Natural killer cell (primary cell): ENCODE measurements at regions not wholly inside any gene's neighbourhood (a gene's known extent, or its start where the extent isn't known, plus 50 kb on each side); places are given as distances from the start of the nearest gene placed in this dataset.

ENCODE experiments used
- ATAC-seq, 3 donors: fragments of 150-1000 bp in 2 of 3; fragments of 200-7000 bp in 1 of 3; cut with Tn5 transposase; 1 replicate in 1 of 3; 2 replicates in 2 of 3; pipeline ENCODE4 v1.10.0; 2021; ENCODE audit warnings: mild to moderate bottlenecking in 2 of 3, moderate library complexity in 2 of 3
- DNase-seq, 2 donors: peaks; one replicate each; pipeline versions ENCODE4 v3.0.0 to v3.0.0-alpha.2; 2013 to 2021; ENCODE audit warnings: mixed read lengths in 1 of 2
- H3K27ac ChIP-seq: one replicate; pipeline ENCODE4 v1.5.1; 2013; ENCODE audit warnings: mild to moderate bottlenecking, low read length
- H3K27me3 ChIP-seq: one replicate; pipeline ENCODE4 v1.6.1; 2013; ENCODE audit warnings: low read length; ENCODE audit not compliant: control insufficient read depth, insufficient read depth
- H3K36me3 ChIP-seq: one replicate; pipeline ENCODE4 v1.6.1; 2013; ENCODE audit warnings: low read length; ENCODE audit not compliant: control insufficient read depth, insufficient read depth
- H3K4me1 ChIP-seq: one replicate; pipeline ENCODE4 v1.6.1; 2013; ENCODE audit warnings: low read length; ENCODE audit not compliant: control insufficient read depth, insufficient read depth
- H3K4me3 ChIP-seq: one replicate; pipeline ENCODE4 v1.5.1; 2013; ENCODE audit warnings: low read length
- H3K9me3 ChIP-seq: one replicate; pipeline ENCODE4 v1.6.1; 2013; ENCODE audit warnings: low read length; ENCODE audit not compliant: control insufficient read depth, insufficient read depth
- H3K27ac Mint-ChIP-seq, 2 donors: one replicate each; pipeline ENCODE4 v1.8.0; 2022; ENCODE audit warnings: mild to moderate bottlenecking in 2 of 2, mixed read lengths in 2 of 2, moderate library complexity in 1 of 2
- H3K27me3 Mint-ChIP-seq, 2 donors: one replicate each; pipeline ENCODE4 v1.8.0; 2022; ENCODE audit warnings: low read depth in 2 of 2, mixed read lengths in 2 of 2
- H3K36me3 Mint-ChIP-seq: one replicate; pipeline ENCODE4 v1.8.0; 2022; ENCODE audit warnings: mixed read lengths
- H3K4me1 Mint-ChIP-seq, 2 donors: one replicate each; pipeline ENCODE4 v1.8.0; 2022; ENCODE audit warnings: mixed read lengths in 2 of 2
- H3K4me3 Mint-ChIP-seq: one replicate; pipeline ENCODE4 v1.8.0; 2022; ENCODE audit warnings: mild to moderate bottlenecking, moderate library complexity, mixed read lengths
- H3K9me3 Mint-ChIP-seq, 2 donors: one replicate each; pipeline ENCODE4 v1.8.0; 2022; ENCODE audit warnings: mixed read lengths in 2 of 2
- CTCF ChIP-seq: fragments of 200-600 bp; IDR thresholded peaks from one replicate; pipeline ENCODE4 v1.8.0; 2022; ENCODE audit warnings: antibody characterized with exemption
- WGBS: methylation state at CpG from one replicate; pipeline ENCODE4 v1.1.7; 2013; ENCODE audit warnings: missing lambda C conversion rate; ENCODE audit not compliant: insufficient coverage; 5-methylcytosine and 5-hydroxymethylcytosine counted together
- intact Hi-C: fragments of 100-400 bp; cut with micrococcal nuclease; formaldehyde crosslinking; loops from one replicate; pipeline ENCODE4 v1.14.2; 2022

- H3K27ac Mint-ChIP-seq: no peak overlapping the region
- Histone ChIP-seq H3K36me3 (no peaks in the 10 kb centered on the region), H3K4me3 (no peak overlapping the region), H3K9me3 (no peaks in the 10 kb centered on the region), H3K4me1 (no peaks in the 10 kb centered on the region), H3K27ac (no peak overlapping the region), H3K27me3 (no peaks in the 10 kb centered on the region)
- no peak for TF ChIP-seq CTCF
- DNase-seq: no peak
- no peaks in the 10 kb centered on the region for H3K4me1 Mint-ChIP-seq
- no peak overlapping the region for H3K4me3 Mint-ChIP-seq
- H3K27me3 Mint-ChIP-seq: no peaks in the 10 kb centered on the region
- intact Hi-C loops: no loop called here
- no peaks in the 10 kb centered on the region for H3K36me3 Mint-ChIP-seq
- H3K9me3 Mint-ChIP-seq: peaks cover 0 to 2% of the 10 kb centered on the region in 2 donors
- no peak for ATAC-seq
Observed at GRCh38 chrY:15559169-15559568, 1034.8 kb downstream of the NLGN4Y start.

GRCh38 chrY:15560840-15561239 is 1036.5 kb downstream of the NLGN4Y start:
- Histone ChIP-seq H3K36me3 (no peaks in the 10 kb centered on the region), H3K4me3 (no peak overlapping the region), H3K9me3 (no peaks in the 10 kb centered on the region), H3K27ac (no peak overlapping the region), H3K27me3 (no peaks in the 10 kb centered on the region), H3K4me1 (no peaks in the 10 kb centered on the region)
- ATAC-seq (no peak), DNase-seq (no peak)
- Mint-ChIP-seq H3K27me3 (no peaks in the 10 kb centered on the region), H3K9me3 (peaks cover 0 to 2% of the 10 kb centered on the region in 2 donors), H3K4me3 (no peak overlapping the region), H3K36me3 (no peaks in the 10 kb centered on the region), H3K27ac (no peak overlapping the region), H3K4me1 (no peaks in the 10 kb centered on the region)
- intact Hi-C loops: no loop called here
- no peak for TF ChIP-seq CTCF
- WGBS: 80% methylated on average over 1 of the region's 3 CpGs

- no peaks in the 10 kb centered on the region for H3K4me1 Mint-ChIP-seq
- no peaks in the 10 kb centered on the region for H3K36me3 Mint-ChIP-seq
- Histone ChIP-seq H3K27me3 (no peaks in the 10 kb centered on the region), H3K36me3 (no peaks in the 10 kb centered on the region), H3K4me1 (no peaks in the 10 kb centered on the region), H3K27ac (no peak overlapping the region), H3K4me3 (no peak overlapping the region), H3K9me3 (no peaks in the 10 kb centered on the region)
- H3K27ac Mint-ChIP-seq: no peak overlapping the region
- no peaks in the 10 kb centered on the region for H3K9me3 Mint-ChIP-seq
- no peak for TF ChIP-seq CTCF
- no peak for ATAC-seq
- no peak for DNase-seq
- 100% methylated on average over 1 of the region's 5 CpGs for WGBS
- intact Hi-C loops: no loop called here
- no peak overlapping the region for H3K4me3 Mint-ChIP-seq
- no peaks in the 10 kb centered on the region for H3K27me3 Mint-ChIP-seq
Observed at GRCh38 chrY:15561501-15562289, 1037.4 kb downstream of the NLGN4Y start.

- Mint-ChIP-seq H3K4me3 (no peak overlapping the region), H3K9me3 (no peaks in the 10 kb centered on the region), H3K27me3 (no peaks in the 10 kb centered on the region), H3K4me1 (no peaks in the 10 kb centered on the region), H3K36me3 (no peaks in the 10 kb centered on the region), H3K27ac (no peak overlapping the region)
- DNase-seq (no peak), ATAC-seq (no peak)
- H3K4me3 ChIP-seq: no peak overlapping the region
- no peak for TF ChIP-seq CTCF
- intact Hi-C loops: no loop called here
- H3K4me1 ChIP-seq: no peaks in the 10 kb centered on the region
- H3K36me3 ChIP-seq: no peaks in the 10 kb centered on the region
- H3K9me3 ChIP-seq: no peaks in the 10 kb centered on the region
- H3K27me3 ChIP-seq: no peaks in the 10 kb centered on the region
- 86% methylated on average over 1 of the region's 1 CpG for WGBS
- no peak overlapping the region for H3K27ac ChIP-seq
Observed at GRCh38 chrY:15577886-15578285, 1053.6 kb downstream of the NLGN4Y start.
